ENCODE measurements at regions not wholly inside any gene's neighbourhood (a gene's known extent, or its start where the extent isn't known, plus 50 kb on each side); places are given as distances from the start of the nearest gene placed in this dataset.

DNA sequence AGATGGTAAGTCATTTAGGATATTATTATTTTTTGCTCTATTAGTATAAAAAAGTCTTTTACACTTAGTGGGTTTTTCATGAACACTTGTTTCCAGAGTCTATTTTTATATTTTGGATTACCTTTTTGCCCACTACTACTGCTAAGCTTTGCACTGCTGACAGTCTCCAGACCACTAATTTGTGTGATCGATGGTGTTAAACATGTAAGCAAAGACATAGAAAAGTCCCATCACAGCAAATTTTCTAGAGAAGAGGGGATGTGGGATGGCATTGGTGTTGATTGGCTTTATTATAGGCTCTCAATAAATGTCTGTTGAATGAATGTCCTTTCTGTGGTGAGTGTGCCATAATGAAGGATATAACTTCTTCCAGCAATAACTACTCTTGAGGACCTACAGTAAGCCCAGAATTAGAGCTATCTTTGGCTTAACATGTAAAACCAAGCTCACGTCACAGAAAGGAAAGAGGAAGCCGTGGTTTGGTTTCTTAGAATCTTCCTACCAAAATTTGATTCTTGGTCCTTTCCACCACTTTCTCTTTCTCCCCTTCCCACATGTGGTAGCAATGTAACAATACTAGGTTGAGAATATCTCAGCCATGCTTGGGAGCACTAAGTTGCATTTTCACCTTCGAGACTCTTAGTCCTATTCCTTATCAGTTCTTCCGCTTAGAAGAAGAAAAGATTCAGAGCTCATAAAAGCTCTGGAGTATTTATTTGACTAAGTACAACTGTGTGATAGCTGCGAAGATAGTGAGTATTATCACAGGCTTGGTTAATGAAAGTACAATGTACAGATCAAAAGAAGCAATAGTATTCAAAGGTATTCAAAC is 90.6 kb upstream of the UMPS start:
- TF ChIP-seq, protein P1, sequence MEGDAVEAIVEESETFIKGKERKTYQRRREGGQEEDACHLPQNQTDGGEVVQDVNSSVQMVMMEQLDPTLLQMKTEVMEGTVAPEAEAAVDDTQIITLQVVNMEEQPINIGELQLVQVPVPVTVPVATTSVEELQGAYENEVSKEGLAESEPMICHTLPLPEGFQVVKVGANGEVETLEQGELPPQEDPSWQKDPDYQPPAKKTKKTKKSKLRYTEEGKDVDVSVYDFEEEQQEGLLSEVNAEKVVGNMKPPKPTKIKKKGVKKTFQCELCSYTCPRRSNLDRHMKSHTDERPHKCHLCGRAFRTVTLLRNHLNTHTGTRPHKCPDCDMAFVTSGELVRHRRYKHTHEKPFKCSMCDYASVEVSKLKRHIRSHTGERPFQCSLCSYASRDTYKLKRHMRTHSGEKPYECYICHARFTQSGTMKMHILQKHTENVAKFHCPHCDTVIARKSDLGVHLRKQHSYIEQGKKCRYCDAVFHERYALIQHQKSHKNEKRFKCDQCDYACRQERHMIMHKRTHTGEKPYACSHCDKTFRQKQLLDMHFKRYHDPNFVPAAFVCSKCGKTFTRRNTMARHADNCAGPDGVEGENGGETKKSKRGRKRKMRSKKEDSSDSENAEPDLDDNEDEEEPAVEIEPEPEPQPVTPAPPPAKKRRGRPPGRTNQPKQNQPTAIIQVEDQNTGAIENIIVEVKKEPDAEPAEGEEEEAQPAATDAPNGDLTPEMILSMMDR (IDR thresholded peaks at IDR 0.05; ENCODE audit: low read depth, low read length, missing input control) = no peak
- TF ChIP-seq, protein P2, sequence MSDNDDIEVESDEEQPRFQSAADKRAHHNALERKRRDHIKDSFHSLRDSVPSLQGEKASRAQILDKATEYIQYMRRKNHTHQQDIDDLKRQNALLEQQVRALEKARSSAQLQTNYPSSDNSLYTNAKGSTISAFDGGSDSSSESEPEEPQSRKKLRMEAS (IDR thresholded peaks at IDR 0.05) = no peak
- TF ChIP-seq EGR1 (IDR thresholded peaks at IDR 0.05; ENCODE audit: low read depth in 2 of 2) (no peak), RAD21 (IDR thresholded peaks at IDR 0.05) (no peak), TAF1 (conservative IDR thresholded peaks at IDR 0.05) (no peak), NR2F2 (IDR thresholded peaks at IDR 0.05) (no peak), SP1 (IDR thresholded peaks at IDR 0.05) (no peak), RXRA (IDR thresholded peaks at IDR 0.05) (no peak), FOXA2 (IDR thresholded peaks at IDR 0.05) (no peak), YY1 (IDR thresholded peaks at IDR 0.05) (no peak)
- TF ChIP-seq, protein P3, sequence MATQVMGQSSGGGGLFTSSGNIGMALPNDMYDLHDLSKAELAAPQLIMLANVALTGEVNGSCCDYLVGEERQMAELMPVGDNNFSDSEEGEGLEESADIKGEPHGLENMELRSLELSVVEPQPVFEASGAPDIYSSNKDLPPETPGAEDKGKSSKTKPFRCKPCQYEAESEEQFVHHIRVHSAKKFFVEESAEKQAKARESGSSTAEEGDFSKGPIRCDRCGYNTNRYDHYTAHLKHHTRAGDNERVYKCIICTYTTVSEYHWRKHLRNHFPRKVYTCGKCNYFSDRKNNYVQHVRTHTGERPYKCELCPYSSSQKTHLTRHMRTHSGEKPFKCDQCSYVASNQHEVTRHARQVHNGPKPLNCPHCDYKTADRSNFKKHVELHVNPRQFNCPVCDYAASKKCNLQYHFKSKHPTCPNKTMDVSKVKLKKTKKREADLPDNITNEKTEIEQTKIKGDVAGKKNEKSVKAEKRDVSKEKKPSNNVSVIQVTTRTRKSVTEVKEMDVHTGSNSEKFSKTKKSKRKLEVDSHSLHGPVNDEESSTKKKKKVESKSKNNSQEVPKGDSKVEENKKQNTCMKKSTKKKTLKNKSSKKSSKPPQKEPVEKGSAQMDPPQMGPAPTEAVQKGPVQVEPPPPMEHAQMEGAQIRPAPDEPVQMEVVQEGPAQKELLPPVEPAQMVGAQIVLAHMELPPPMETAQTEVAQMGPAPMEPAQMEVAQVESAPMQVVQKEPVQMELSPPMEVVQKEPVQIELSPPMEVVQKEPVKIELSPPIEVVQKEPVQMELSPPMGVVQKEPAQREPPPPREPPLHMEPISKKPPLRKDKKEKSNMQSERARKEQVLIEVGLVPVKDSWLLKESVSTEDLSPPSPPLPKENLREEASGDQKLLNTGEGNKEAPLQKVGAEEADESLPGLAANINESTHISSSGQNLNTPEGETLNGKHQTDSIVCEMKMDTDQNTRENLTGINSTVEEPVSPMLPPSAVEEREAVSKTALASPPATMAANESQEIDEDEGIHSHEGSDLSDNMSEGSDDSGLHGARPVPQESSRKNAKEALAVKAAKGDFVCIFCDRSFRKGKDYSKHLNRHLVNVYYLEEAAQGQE (IDR thresholded peaks at IDR 0.05) = no peak
- TF ChIP-seq, protein P4, sequence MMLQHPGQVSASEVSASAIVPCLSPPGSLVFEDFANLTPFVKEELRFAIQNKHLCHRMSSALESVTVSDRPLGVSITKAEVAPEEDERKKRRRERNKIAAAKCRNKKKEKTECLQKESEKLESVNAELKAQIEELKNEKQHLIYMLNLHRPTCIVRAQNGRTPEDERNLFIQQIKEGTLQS (IDR thresholded peaks at IDR 0.05) = no peak

All from liver (tissue), 3 donors.